ENCODE measurements at regions not wholly inside any gene's neighbourhood (a gene's known extent, or its start where the extent isn't known, plus 50 kb on each side); places are given as distances from the start of the nearest gene placed in this dataset.

GRCh38 chr2:239469106-239469960 lies 68.5 kb upstream of the HDAC4 start:
- no peak for TF ChIP-seq EZH2 (IDR thresholded peaks at IDR 0.05; ENCODE audit: low read depth, unreplicated experiment)
- H3K27ac Mint-ChIP-seq, result no peak overlapping the region
- Histone ChIP-seq H3K4me2 (no peak overlapping the region), H2AFZ (no peak overlapping the region), H3K27ac (ENCODE audit: low read depth) (no peak overlapping the region), H4K20me1 (replicated peaks; ENCODE audit: insufficient read depth) (no peaks in the 10 kb centered on the region), H3K27me3 (ENCODE audit: insufficient read depth) (no peaks in the 10 kb centered on the region), H3K9me2 (ENCODE audit: insufficient read depth) (no peaks in the 10 kb centered on the region), H3F3A (replicated peaks; ENCODE audit: low read depth) (no peaks in the 10 kb centered on the region), H3K36me3 (ENCODE audit: insufficient read depth) (no peaks in the 10 kb centered on the region), H3K79me2 (replicated peaks; ENCODE audit: insufficient read depth) (no peaks in the 10 kb centered on the region), H3K4me1 (ENCODE audit: insufficient read depth) (no peaks in the 10 kb centered on the region), H3K4me3 (no peak overlapping the region)
- DNase-seq (ENCODE audit: low spot score) (no peak), ATAC-seq (no peak)
- H3K4me1 Mint-ChIP-seq, result no peaks in the 10 kb centered on the region
- H3K36me3 Mint-ChIP-seq (ENCODE audit: low read depth), result peaks cover 3% of the 10 kb centered on the region
- no peaks in the 10 kb centered on the region for H3K27me3 Mint-ChIP-seq (ENCODE audit: insufficient read depth, low read depth, poor library complexity)
- H3K9me3 Mint-ChIP-seq, result peaks cover 18% of the 10 kb centered on the region
- H3K4me3 Mint-ChIP-seq, result no peak overlapping the region

GRCh38 chr2:239468491-239469105 lies 67.8 kb upstream of the HDAC4 start:
- no peaks in the 10 kb centered on the region for H3K4me1 Mint-ChIP-seq
- Histone ChIP-seq H3K4me2 (no peak overlapping the region), H3F3A (replicated peaks; ENCODE audit: low read depth) (no peaks in the 10 kb centered on the region), H3K36me3 (ENCODE audit: insufficient read depth) (no peaks in the 10 kb centered on the region), H3K9me2 (ENCODE audit: insufficient read depth) (no peaks in the 10 kb centered on the region), H3K27me3 (ENCODE audit: insufficient read depth) (no peaks in the 10 kb centered on the region), H3K4me3 (no peak overlapping the region), H4K20me1 (replicated peaks; ENCODE audit: insufficient read depth) (no peaks in the 10 kb centered on the region), H3K27ac (ENCODE audit: low read depth) (no peak overlapping the region), H2AFZ (no peak overlapping the region), H3K4me1 (ENCODE audit: insufficient read depth) (no peaks in the 10 kb centered on the region), H3K79me2 (replicated peaks; ENCODE audit: insufficient read depth) (no peaks in the 10 kb centered on the region)
- no peaks in the 10 kb centered on the region for H3K27me3 Mint-ChIP-seq (ENCODE audit: insufficient read depth, low read depth, poor library complexity)
- DNase-seq (ENCODE audit: low spot score) (no peak), ATAC-seq (no peak)
- H3K9me3 Mint-ChIP-seq, result peaks cover 18% of the 10 kb centered on the region
- no peak overlapping the region for H3K27ac Mint-ChIP-seq
- peaks cover 3% of the 10 kb centered on the region for H3K36me3 Mint-ChIP-seq (ENCODE audit: low read depth)
- no peak overlapping the region for H3K4me3 Mint-ChIP-seq
- TF ChIP-seq, protein P1, sequence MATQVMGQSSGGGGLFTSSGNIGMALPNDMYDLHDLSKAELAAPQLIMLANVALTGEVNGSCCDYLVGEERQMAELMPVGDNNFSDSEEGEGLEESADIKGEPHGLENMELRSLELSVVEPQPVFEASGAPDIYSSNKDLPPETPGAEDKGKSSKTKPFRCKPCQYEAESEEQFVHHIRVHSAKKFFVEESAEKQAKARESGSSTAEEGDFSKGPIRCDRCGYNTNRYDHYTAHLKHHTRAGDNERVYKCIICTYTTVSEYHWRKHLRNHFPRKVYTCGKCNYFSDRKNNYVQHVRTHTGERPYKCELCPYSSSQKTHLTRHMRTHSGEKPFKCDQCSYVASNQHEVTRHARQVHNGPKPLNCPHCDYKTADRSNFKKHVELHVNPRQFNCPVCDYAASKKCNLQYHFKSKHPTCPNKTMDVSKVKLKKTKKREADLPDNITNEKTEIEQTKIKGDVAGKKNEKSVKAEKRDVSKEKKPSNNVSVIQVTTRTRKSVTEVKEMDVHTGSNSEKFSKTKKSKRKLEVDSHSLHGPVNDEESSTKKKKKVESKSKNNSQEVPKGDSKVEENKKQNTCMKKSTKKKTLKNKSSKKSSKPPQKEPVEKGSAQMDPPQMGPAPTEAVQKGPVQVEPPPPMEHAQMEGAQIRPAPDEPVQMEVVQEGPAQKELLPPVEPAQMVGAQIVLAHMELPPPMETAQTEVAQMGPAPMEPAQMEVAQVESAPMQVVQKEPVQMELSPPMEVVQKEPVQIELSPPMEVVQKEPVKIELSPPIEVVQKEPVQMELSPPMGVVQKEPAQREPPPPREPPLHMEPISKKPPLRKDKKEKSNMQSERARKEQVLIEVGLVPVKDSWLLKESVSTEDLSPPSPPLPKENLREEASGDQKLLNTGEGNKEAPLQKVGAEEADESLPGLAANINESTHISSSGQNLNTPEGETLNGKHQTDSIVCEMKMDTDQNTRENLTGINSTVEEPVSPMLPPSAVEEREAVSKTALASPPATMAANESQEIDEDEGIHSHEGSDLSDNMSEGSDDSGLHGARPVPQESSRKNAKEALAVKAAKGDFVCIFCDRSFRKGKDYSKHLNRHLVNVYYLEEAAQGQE (IDR thresholded peaks at IDR 0.05; ENCODE audit: unreplicated experiment), result no peak
- TF ChIP-seq EZH2phosphoT487 (IDR thresholded peaks at IDR 0.05; ENCODE audit: unreplicated experiment) (no peak), NANOG (IDR thresholded peaks at IDR 0.05; ENCODE audit: borderline replicate concordance) (no peak), JUNB (IDR thresholded peaks at IDR 0.05; ENCODE audit: unreplicated experiment) (no peak), EZH2 (IDR thresholded peaks at IDR 0.05; ENCODE audit: low read depth, unreplicated experiment) (no peak), STAT1 (IDR thresholded peaks at IDR 0.05; ENCODE audit: unreplicated experiment) (no peak)
- TF ChIP-seq, protein P2, sequence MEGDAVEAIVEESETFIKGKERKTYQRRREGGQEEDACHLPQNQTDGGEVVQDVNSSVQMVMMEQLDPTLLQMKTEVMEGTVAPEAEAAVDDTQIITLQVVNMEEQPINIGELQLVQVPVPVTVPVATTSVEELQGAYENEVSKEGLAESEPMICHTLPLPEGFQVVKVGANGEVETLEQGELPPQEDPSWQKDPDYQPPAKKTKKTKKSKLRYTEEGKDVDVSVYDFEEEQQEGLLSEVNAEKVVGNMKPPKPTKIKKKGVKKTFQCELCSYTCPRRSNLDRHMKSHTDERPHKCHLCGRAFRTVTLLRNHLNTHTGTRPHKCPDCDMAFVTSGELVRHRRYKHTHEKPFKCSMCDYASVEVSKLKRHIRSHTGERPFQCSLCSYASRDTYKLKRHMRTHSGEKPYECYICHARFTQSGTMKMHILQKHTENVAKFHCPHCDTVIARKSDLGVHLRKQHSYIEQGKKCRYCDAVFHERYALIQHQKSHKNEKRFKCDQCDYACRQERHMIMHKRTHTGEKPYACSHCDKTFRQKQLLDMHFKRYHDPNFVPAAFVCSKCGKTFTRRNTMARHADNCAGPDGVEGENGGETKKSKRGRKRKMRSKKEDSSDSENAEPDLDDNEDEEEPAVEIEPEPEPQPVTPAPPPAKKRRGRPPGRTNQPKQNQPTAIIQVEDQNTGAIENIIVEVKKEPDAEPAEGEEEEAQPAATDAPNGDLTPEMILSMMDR (conservative IDR thresholded peaks at IDR 0.05; ENCODE audit: low read depth in 2 of 2), result no peak
- TF ChIP-seq, protein P3, sequence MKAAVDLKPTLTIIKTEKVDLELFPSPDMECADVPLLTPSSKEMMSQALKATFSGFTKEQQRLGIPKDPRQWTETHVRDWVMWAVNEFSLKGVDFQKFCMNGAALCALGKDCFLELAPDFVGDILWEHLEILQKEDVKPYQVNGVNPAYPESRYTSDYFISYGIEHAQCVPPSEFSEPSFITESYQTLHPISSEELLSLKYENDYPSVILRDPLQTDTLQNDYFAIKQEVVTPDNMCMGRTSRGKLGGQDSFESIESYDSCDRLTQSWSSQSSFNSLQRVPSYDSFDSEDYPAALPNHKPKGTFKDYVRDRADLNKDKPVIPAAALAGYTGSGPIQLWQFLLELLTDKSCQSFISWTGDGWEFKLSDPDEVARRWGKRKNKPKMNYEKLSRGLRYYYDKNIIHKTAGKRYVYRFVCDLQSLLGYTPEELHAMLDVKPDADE (IDR thresholded peaks at IDR 0.05), result no peak
